Mammary epithelial cell (primary cell): ENCODE measurements at regions not wholly inside any gene's neighbourhood (a gene's known extent, or its start where the extent isn't known, plus 50 kb on each side); places are given as distances from the start of the nearest gene placed in this dataset.

Experiments used
- CTCF ChIP-seq, 2 donors: IDR thresholded peaks in 1 of 2; conservative IDR thresholded peaks in 1 of 2; 2 replicates each; pipeline ENCODE4 v1.5.1; 2011 to 2012; ENCODE audit warnings: inconsistent platforms in 2 of 2, low read length in 2 of 2, mild to moderate bottlenecking in 2 of 2, control low read depth in 1 of 2, low read depth in 1 of 2; ENCODE audit not compliant: insufficient read depth in 1 of 2; ENCODE audit errors: extremely low read depth in 1 of 2
- EZH2 ChIP-seq: IDR thresholded peaks from 2 replicates; pipeline ENCODE4 v1.6.1; 2012; ENCODE audit warnings: low read length, inconsistent platforms, borderline replicate concordance

GRCh38 chr20:20821484-20822260, 109.2 kb upstream of the RALGAPA2 start:
- TF ChIP-seq EZH2 (no peak), CTCF (conservative IDR thresholded peaks at IDR 0.05 in 1 of 2, IDR thresholded peaks at IDR 0.05 in 1 of 2; ENCODE audit: extremely low read depth in 1 of 2, insufficient read depth in 1 of 2, low read depth in 1 of 2, low read length in 2 of 2) (peak in 1 of 2 donors; percentile 13)
